LNCAP (cell line): ENCODE measurements at regions not wholly inside any gene's neighbourhood (a gene's known extent, or its start where the extent isn't known, plus 50 kb on each side); places are given as distances from the start of the nearest gene placed in this dataset.

Experiments used
- TF ChIP-seq, protein P1 (sequence below): fragments of 450-650 bp; IDR thresholded peaks from 2 replicates; pipeline ENCODE4 v1.5.1; 2017; ENCODE audit warnings: mild to moderate bottlenecking

DNA sequence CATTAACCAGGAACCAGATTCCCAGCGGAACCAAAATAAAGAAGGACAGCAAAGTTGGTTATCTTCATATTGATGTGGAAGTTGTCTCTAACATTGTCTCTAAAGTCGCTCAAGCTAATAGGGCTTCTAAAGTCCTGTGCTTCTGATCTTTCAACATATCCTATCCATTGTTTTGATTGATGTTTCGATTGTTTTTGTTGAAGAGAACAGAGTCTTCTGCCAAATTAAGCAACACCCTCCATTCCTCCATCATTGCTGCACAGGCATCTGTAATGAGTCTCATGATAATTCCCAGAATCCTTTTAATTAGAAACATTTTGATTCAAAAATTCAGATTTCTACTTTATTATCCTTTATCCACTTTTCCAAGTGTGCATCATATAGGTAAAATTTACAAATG, 71.6 kb upstream of the AVPR1A start:
- TF ChIP-seq, protein P1, sequence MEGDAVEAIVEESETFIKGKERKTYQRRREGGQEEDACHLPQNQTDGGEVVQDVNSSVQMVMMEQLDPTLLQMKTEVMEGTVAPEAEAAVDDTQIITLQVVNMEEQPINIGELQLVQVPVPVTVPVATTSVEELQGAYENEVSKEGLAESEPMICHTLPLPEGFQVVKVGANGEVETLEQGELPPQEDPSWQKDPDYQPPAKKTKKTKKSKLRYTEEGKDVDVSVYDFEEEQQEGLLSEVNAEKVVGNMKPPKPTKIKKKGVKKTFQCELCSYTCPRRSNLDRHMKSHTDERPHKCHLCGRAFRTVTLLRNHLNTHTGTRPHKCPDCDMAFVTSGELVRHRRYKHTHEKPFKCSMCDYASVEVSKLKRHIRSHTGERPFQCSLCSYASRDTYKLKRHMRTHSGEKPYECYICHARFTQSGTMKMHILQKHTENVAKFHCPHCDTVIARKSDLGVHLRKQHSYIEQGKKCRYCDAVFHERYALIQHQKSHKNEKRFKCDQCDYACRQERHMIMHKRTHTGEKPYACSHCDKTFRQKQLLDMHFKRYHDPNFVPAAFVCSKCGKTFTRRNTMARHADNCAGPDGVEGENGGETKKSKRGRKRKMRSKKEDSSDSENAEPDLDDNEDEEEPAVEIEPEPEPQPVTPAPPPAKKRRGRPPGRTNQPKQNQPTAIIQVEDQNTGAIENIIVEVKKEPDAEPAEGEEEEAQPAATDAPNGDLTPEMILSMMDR = no peak

DNA sequence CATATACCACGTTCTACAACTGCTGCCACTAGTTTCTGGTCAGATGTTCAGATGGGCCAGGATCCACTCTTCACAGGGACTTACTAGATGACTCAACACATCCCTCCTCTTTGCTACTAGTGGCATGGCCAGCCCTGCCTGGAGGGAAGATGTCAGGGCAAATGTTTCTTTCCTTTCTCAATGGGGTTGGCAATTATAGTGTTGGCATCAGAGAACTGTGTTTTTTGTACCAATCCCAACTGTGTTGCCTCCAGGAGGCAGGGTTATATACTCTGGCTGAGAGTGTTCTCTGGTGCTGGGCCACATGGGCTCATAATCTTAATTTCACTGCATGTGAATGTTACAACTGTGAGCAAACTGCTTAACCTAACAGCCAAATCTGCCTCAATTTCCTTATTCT, 69.9 kb upstream of the AVPR1A start:
- TF ChIP-seq, protein P1 = peak; percentile 40

DNA sequence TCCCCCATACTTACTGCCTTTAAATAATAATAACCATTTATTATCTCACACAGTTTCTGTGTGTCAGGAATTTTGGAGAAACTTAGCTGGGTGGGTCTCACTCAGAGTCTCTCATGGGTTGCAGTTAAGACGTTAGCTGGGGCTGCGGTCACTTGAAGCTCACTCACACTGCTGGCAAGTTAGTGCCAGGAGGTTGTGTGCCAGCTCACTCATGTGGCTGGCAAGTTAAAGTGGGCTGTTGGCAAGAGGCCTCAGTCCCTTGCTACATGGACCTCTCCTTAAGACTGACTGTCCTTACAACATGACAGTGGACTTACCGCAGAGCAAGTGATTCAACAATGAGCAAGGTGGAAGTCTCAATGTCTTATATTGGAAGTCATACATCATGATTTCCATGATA, 61.3 kb upstream of the AVPR1A start:
- TF ChIP-seq, protein P1 = no peak

DNA sequence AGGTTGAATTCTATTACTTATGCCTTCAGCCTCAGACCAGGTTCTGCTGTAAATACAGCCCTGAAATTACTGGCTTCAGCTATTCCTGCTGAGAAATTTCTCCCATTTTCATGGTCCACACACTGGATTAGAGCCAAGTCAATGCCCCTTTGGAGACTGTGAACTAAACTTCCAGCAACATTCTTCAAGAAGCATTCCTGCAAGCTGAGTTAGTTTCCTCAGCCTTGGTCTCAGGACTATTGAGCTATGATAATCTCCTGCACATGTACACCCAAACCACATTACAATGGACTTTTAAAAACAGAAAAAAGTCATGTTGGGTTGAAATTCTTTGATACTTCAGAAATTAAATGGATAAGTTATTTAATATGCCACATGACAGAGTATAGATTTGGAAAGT, 58.0 kb upstream of the AVPR1A start:
- TF ChIP-seq, protein P1 = no peak

DNA sequence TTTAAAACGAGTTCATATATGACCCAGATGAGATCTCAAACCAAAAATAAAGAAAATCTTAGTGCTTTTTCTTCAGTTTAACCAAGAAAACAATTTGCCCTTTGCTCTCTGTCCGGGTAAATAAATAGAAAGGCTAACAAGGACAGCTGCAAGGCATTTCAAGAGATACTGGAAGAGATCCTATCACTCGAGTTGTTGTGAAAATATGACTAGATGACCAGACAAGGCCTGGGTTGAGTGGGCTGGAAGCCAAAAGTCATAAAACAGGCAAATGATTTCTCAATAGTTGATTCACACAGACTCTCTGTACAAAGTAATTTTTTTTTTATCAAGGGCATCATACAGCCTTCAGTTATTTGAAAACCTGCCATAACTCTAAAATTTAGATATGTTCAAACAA, 55.9 kb upstream of the AVPR1A start:
- TF ChIP-seq, protein P1 = no peak

DNA sequence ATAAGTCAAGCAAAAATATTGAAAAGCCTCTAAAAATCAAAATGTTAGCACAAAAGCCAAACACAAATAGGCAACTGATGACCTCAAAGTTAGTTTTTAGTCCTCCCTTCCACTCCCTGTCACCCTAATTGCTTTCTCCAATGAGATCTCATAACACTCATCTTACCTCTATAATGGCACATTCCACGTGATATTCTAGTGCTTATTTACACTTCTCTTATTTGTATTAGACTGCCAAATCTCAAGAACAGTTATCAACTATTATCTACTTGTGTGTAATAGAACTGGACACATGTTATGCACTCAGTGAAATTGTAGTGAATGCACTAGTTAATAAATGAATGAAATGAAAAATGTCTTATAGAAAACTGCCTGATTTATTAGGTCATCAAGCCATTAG, 55.5 kb upstream of the AVPR1A start:
- TF ChIP-seq, protein P1 = no peak
